Hematopoietic multipotent progenitor cell treated with erythropoietin and hydrocortisone succinate and interleukin-3 and kit ligand, for 8 days (in vitro differentiated cells): ENCODE measurements at regions not wholly inside any gene's neighbourhood (a gene's known extent, or its start where the extent isn't known, plus 50 kb on each side); places are given as distances from the start of the nearest gene placed in this dataset.
"Not testable (repeated sequence)": the region's sequence is repeated elsewhere in the genome, so short reads cannot be mapped to it uniquely, and the experiment has no call there.

Experiments
- DNase-seq: peaks from one replicate; pipeline ENCODE4 v3.0.0-alpha.2; 2015

- DNase-seq, result no peak
These were observed 258.8 kb upstream of the NUDT12 start for GRCh38 chr5:103821361-103821760.

DNA sequence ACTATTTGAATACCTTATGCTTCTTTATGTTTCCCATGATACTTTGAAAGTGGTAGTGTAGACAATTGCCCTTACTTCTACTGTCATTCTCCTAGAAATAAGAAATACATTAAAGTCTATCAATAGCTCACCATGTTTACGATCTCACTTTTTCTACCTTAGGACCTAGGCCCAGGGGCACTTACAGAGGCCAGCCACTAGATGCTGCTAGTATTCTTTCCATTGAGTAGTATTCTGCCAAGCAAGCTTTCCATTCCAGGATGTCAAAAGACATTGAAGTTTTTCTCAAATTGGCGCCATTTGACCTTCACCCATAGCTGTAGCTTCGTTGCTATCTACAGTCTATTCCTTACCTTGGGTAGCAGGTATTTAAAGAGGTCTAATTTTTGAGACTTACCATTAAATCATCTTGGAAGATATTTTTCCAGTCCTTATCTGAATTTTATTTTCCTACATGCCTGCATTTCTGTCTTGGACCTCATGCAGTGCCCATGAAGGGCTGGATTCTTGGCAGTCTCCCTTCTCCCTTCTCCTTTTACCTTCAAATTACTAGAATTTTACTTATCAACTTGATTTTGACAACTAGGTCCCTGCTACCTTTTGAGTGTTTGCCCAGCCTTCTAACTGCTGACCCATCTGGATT, 246.0 kb upstream of the NUDT12 start:
- DNase-seq, result peak; percentile 17

- no peak for DNase-seq
These were observed 242.1 kb upstream of the NUDT12 start for GRCh38 chr5:103804711-103805110.

DNA sequence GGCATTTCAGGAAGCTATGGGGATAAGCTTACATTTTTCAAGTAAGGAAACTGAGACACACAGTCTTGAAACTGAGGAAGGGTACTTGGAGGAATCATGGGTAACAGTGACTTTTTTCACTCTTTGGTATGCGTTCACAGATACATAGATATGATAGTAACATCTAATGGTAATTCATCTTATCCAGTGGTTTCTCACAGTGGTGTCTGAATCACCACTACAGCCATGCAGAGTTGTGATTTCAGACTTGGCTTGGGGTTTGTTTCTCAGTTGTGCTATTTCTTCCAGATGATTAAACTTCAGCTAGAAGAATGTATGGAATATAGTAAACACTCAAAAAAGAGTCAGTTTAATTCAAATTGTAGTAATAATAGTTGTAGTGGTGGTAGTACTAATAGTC, 239.1 kb upstream of the NUDT12 start:
- DNase-seq, result no peak

DNA sequence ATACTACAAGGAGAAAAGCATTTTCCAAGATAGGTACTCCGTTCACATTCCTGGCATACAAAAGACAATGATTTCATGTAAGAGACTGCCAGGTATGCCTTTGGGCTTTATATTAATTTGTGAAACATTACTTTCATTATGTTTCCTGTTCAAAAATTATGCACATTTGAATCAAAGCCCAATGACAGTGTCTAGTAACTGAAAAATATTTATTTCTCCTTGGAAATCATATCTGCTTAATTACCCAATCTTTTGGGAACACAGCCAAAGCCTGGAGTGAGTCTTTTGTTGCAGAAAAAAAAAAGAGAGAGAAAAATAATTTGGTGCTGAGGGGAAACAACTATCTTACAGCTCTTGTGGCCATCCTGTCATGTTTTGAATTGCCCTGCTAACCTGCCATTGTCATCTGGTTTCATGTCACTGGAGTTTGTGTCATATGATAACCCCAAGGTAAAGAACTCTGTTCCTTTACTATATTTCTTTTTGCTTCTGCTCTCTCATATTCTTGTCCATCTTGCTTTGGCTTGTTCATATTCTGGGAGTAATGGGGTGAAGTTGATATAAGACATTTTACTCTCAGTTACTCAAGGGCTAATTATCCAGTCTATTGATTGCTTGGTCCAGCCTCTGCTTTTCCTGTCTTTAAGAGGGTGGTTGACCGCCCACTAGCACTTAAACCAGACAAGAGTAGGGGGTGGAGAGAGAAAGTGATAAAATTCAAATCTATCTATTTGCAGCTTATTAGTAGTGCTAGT, 238.3 kb upstream of the NUDT12 start:
- no peak for DNase-seq

GRCh38 chr5:103793595-103794182, 231.1 kb upstream of the NUDT12 start:
- no peak for DNase-seq

- no peak for DNase-seq
These were observed 223.0 kb upstream of the NUDT12 start for GRCh38 chr5:103785569-103785968.

DNA sequence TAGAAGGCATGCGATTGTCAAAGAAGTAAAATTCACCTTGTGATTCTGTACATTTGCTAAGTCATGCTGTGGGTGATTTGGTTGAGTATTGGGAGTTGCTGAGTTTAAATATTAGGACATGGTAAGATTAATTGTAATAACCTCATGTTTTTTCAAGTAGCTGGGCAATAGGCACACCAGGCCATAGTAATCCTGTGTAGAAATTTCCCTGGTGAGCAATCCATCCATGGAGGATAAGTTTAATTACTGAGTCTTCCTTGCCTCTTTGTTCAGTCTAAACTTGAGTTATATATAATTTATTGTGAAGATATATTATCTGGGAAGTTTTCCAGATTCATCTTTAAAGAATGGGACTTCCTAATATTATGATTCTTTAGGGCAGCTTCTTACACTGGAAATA, 221.1 kb upstream of the NUDT12 start:
- no peak for DNase-seq

DNA sequence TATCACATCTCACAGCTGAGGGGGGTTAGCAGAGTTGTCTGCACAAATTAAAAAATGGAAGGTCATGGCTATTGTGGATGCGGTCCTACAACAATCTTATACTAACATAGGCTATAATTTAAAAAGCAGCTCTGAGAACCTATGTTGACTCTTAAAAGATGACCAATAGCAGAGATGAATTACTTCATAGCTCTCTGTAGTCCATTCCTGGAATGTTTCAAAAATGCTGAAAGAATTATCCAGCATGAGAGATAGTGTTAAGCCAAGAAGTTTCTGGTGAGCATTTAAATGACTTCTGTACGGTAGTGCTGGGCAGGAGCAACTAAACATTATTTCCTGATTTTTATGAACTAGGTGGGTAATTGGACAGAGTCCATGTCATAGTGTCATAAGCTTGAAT, 218.2 kb upstream of the NUDT12 start:
- DNase-seq, result no peak

- no peak for DNase-seq
These were observed 212.1 kb upstream of the NUDT12 start for GRCh38 chr5:103774721-103775120.

DNA sequence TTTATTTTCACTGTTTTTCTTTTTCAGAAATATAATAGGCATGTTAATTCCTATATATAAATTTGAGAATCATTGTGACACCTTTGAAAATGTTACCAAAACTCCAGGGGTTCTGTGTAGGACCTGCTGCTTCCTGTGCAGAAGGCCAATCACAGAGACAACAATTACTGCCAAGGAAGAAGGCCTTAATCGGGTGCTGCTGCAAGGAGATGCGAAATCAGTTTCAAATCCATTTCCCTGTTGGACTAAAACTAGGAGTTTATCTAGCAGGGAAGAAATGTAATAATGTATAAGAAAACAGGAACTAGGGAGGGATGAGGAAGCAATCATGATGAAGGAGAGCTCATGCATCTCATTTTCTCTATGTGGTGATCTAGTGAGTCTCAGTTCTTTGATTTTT, 209.7 kb upstream of the NUDT12 start:
- DNase-seq, result no peak

DNA sequence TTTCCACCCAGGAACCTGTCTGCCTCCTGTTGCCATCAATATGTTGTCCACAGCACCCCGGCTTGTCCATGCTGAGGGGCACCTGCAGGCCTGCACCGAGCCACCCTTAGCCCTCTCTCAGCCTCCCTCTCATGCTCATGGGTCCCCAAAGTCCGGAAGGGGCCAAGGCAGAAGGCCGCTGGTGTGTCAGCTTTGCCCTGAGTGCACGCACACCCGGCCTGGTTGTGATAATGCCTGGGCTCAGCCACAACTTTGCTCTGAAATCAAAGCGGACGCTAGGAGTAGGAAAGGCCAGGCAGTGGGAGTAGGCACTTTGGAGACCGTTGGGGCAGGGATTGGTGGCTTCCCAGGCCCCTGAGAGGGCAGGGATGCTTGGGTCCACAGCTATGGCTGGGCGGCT, 201.8 kb upstream of the NUDT12 start:
- DNase-seq, result no peak

DNA sequence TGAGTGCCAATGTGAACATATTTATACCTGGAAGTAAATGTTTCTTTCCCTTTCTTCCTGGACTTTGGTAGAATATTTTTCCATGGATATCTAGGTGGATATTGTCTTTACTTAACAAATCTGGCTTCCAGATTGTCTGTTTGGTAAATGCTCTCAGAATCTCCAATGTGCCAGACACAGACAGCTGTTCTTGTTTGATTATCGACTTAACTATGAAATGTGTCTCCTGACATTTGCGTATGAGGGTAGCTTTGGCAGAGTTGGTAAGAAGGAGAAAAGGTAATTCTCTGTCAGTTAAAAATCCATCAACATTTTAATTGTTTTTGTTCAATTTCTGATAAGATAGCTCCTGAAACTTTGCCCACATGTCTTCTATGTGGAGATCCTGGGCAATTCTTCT, 196.4 kb upstream of the NUDT12 start:
- DNase-seq, result no peak

DNA sequence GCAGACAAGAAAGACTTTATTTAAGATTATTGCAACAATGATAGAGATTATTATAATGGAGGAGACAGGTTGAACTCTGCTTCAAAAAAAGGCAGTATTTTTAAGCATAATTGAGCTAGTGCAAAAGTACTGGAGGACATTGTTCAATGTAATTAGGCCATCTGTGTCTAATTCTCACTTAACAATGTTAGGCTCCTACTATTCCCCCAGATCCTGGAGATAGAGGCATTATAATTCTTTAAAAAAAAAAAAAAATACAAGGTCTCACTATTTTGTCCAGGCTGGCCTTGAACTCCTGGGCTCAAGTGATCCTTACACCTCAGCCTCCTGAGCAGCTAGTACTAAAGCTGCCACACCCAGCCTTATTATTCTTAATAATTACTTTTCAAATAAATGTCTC, 193.4 kb upstream of the NUDT12 start:
- DNase-seq, result no peak

DNA sequence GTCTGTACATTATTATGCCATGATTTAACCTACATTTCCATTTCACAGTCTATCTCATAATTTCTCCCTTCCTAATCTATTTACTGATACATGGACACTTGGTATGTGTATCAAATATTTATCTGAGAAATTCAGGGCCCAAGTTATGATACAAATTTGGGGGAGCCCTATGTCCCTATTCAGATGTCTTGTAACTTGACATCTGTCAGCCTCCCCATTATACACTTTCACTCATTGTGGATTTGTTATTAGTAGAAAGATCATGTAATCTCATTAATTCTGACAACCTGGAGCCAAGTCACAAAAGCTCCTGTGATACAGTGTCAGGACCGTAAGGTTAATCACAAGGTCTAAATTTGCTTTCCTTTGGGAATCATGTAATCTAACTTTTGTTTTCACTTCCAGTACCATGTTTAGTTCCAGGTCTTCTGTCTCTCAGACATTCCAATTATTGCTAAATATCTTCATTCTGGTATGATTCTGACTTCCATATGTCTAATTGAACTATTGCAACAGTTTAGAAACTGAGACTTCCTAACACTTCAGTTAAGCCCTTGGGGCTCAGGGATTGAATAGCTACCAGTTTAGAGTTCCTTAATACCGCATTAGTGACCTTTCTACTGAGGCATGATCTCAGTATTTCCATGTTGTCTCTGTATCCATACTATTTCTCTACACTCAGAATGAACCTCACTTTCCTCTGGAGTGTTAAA, 182.9 kb upstream of the NUDT12 start:
- no peak for DNase-seq

GRCh38 chr5:103744159-103744558, 181.6 kb upstream of the NUDT12 start:
- DNase-seq, result no peak

DNA sequence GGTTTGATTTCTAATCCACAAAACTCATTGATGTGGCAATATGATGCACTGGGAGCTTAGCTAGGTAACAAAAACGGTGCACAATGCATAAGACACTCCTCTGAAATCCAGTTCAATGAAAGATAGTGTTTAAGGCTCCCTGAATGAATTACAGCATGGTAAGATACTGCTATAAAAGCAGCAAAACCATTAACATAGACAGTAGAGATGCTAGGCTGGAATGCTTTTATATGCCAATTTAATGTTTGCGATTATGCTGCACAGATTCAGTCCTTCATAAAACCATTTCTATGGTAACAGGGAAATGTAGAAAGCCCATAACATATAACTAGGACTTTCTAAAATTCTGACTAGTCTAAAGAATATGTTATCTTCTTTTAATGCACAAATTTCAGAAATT, 180.8 kb upstream of the NUDT12 start:
- DNase-seq, result no peak

DNA sequence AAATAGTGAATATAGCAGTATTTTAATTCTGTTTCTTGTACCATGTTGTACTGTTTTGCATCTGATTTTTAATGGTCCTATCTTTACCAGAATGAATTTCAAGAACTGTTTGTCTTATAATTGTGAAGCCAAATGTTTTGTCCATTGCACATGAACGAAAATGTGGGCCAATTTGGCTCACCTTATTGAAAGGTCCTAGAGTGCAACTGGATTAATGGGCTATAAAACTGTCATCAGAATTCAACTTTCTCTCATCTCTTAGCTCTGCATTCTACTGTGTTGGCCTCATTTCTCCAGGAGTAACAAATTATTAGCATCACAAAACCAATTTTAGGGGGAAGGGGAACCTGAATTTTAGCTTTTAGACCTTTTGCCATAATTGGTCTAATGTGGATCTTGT, 179.4 kb upstream of the NUDT12 start:
- no peak for DNase-seq

DNA sequence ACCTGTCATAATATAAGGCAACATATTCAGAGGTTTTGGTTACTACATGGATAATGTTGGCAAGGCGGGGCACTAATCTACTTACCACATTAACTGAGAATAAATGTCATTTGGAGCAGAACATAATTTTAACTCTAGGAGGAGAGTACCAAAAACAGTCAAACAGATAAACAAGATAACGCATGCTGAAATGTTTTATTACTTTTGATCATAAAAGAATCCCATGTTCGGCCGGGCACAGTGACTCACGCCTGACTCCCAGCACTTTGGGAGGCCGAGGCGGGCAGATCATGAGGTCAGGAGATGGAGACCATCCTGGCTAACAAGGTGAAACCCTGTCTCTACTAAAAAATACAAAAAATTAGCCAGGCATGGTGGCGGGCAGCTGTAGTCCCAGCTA, 173.8 kb upstream of the NUDT12 start:
- DNase-seq, result not testable (repeated sequence)

DNA sequence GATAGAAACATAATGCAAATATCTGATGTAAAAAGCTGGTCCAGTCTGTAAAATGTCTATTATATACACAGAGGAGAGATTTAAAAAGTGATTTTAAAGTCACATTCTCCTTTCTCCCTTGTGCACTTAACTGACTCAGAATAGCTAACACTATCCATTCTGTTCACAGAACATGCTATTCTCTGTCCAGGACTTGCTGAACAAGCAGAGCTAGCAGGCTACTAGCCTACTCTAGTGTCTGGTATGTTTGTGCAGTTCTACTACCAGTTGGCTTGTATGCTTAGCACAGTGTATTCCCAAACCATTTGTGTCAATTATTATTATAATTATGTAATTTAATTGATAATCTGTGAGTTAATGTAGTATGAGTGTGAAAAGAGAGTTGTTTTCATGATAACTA, 161.7 kb upstream of the NUDT12 start:
- no peak for DNase-seq

DNA sequence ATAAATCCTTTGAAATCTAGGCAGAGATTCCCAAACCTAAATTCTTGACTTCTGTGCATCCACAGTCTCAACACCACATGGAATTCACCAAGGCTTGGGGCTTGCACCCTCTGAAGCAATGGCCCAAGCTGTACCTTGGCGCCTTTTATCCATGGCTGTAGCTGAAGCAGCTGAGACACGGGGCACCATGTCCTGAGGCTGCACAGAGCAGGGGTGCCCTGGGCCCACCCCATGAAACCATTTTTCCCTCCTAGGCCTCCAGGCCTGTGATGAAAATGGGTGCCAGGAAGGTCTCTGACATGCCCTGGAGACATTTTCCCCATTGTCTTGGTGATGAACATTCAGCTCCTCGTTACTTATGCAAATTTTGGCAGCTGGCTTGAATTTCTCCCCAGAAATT, 158.6 kb upstream of the NUDT12 start:
- DNase-seq, result no peak

DNA sequence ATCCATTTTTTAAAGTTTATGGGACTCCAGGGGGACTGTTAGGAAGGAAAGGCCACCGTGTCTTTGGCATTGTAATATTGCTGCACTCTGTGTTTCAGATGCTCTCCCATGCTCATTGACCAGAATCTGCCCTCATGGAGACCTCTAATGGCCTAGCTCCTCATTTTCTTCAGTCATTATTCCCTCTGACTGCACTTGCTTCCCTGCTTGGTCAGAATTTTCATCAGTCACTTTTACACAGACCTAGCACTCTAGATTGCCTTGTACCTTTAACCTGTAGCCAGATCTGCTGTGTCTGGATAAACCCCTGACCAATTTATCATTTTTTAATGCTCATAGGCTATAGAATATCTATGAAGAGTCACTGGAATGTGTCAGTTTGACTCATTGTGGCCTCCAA, 155.5 kb upstream of the NUDT12 start:
- DNase-seq, result no peak

DNA sequence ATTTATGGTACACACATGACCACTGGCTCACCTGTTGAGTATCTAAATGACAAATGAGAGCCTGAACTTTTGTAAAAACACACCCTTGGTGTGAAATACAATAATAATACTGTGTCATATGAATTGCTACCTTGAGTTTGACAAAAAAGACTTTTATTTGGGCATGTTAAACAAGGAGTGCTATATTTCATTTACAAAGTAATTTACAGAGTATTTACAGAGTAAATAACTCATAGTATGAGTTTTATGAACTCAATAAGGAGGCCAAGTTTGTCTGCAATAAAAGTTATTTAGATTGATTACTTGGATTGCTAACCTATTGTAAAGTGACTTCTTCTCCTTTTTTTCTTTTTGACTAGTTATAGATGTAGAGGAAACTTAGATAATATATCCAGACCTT, 146.0 kb upstream of the NUDT12 start:
- no peak for DNase-seq
